Liver (tissue), 3 donors: ENCODE measurements at regions not wholly inside any gene's neighbourhood (a gene's known extent, or its start where the extent isn't known, plus 50 kb on each side); places are given as distances from the start of the nearest gene placed in this dataset.

Experiments
- FOXA1 ChIP-seq: IDR thresholded peaks from 2 replicates; pipeline ENCODE4 v1.6.1; 2016; ENCODE audit warnings: antibody characterized with exemption
- GABPA ChIP-seq, 2 donors: IDR thresholded peaks in 1 of 2; conservative IDR thresholded peaks in 1 of 2; 2 replicates each; pipeline ENCODE4 v1.6.1; 2016; ENCODE audit warnings: antibody characterized with exemption in 2 of 2, mild to moderate bottlenecking in 1 of 2, moderate library complexity in 1 of 2
- HNF4G ChIP-seq: IDR thresholded peaks from 2 replicates; pipeline ENCODE4 v1.6.1; 2016; ENCODE audit warnings: antibody characterized with exemption
- MAX ChIP-seq: IDR thresholded peaks from 2 replicates; pipeline ENCODE4 v1.6.1; 2016; ENCODE audit warnings: antibody characterized with exemption
- RAD21 ChIP-seq, 2 donors: IDR thresholded peaks; 2 replicates each; pipeline ENCODE4 v1.6.1; 2016; ENCODE audit warnings: antibody characterized with exemption in 2 of 2, mild to moderate bottlenecking in 2 of 2
- REST ChIP-seq: IDR thresholded peaks from 2 replicates; pipeline ENCODE4 v1.6.1; 2016; ENCODE audit warnings: antibody characterized with exemption, mild to moderate bottlenecking
- RXRA ChIP-seq, 2 donors: IDR thresholded peaks; 2 replicates each; pipeline ENCODE4 v1.6.1; 2017 to 2018; ENCODE audit warnings: antibody characterized with exemption in 2 of 2, mild to moderate bottlenecking in 1 of 2
- SP1 ChIP-seq: IDR thresholded peaks from 2 replicates; pipeline ENCODE4 v1.6.1; 2018; ENCODE audit warnings: antibody characterized with exemption, mild to moderate bottlenecking
- TAF1 ChIP-seq: conservative IDR thresholded peaks from 2 replicates; pipeline ENCODE4 v1.6.1; 2016; ENCODE audit warnings: antibody characterized with exemption, mild to moderate bottlenecking
- YY1 ChIP-seq: IDR thresholded peaks from 2 replicates; pipeline ENCODE4 v1.6.1; 2016; ENCODE audit warnings: antibody characterized with exemption, mild to moderate bottlenecking
- TF ChIP-seq, protein P1 (sequence below): IDR thresholded peaks from 2 replicates; pipeline ENCODE4 v1.6.1; 2016; ENCODE audit warnings: antibody characterized with exemption
- TF ChIP-seq, protein P2 (sequence below): fragments of 150-350 bp; IDR thresholded peaks from 2 replicates; pipeline ENCODE4 v1.5.1; 2017; ENCODE audit warnings: improper control_type of control experiment, low read depth, low read length; ENCODE audit not compliant: missing input control
- TF ChIP-seq, protein P3 (sequence below): IDR thresholded peaks from 2 replicates; pipeline ENCODE4 v1.6.1; 2016; ENCODE audit warnings: antibody characterized with exemption
- donor health status: healthy.
- donor health status: healthy.

DNA sequence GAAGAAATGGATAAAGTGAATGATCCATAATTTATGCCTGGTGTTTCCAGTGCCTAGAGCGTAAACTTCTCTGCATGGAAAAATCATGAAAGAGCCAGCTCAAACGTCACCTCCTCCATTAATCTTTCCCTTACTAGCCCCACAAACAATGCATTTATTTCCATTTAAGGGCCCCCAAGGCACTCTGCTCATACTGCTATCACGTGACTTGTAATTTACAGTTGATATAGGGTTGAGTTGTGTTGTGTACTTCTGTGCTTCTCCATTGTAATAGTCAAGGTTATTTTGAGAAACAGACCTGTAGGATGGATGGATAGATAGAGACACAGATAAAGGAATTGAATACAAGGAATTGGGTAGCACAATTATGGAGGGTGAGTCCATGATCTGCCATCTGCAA lies 1034.7 kb upstream of the GHITM start:
- TF ChIP-seq, protein P1, sequence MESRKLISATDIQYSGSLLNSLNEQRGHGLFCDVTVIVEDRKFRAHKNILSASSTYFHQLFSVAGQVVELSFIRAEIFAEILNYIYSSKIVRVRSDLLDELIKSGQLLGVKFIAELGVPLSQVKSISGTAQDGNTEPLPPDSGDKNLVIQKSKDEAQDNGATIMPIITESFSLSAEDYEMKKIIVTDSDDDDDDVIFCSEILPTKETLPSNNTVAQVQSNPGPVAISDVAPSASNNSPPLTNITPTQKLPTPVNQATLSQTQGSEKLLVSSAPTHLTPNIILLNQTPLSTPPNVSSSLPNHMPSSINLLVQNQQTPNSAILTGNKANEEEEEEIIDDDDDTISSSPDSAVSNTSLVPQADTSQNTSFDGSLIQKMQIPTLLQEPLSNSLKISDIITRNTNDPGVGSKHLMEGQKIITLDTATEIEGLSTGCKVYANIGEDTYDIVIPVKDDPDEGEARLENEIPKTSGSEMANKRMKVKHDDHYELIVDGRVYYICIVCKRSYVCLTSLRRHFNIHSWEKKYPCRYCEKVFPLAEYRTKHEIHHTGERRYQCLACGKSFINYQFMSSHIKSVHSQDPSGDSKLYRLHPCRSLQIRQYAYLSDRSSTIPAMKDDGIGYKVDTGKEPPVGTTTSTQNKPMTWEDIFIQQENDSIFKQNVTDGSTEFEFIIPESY, result no peak
- TF ChIP-seq, protein P2, sequence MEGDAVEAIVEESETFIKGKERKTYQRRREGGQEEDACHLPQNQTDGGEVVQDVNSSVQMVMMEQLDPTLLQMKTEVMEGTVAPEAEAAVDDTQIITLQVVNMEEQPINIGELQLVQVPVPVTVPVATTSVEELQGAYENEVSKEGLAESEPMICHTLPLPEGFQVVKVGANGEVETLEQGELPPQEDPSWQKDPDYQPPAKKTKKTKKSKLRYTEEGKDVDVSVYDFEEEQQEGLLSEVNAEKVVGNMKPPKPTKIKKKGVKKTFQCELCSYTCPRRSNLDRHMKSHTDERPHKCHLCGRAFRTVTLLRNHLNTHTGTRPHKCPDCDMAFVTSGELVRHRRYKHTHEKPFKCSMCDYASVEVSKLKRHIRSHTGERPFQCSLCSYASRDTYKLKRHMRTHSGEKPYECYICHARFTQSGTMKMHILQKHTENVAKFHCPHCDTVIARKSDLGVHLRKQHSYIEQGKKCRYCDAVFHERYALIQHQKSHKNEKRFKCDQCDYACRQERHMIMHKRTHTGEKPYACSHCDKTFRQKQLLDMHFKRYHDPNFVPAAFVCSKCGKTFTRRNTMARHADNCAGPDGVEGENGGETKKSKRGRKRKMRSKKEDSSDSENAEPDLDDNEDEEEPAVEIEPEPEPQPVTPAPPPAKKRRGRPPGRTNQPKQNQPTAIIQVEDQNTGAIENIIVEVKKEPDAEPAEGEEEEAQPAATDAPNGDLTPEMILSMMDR, result no peak
- TF ChIP-seq SP1 (no peak), YY1 (no peak), RAD21 (IDR thresholded peaks at IDR 0.05) (no peak), MAX (no peak), RXRA (IDR thresholded peaks at IDR 0.05) (no peak), TAF1 (no peak), REST (no peak), FOXA1 (no peak), GABPA (IDR thresholded peaks at IDR 0.05 in 1 of 2, conservative IDR thresholded peaks at IDR 0.05 in 1 of 2) (no peak), HNF4G (no peak)
- TF ChIP-seq, protein P3, sequence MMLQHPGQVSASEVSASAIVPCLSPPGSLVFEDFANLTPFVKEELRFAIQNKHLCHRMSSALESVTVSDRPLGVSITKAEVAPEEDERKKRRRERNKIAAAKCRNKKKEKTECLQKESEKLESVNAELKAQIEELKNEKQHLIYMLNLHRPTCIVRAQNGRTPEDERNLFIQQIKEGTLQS, result no peak
